ENCODE measurements at regions not wholly inside any gene's neighbourhood (a gene's known extent, or its start where the extent isn't known, plus 50 kb on each side); places are given as distances from the start of the nearest gene placed in this dataset.

GRCh38 chr12:124497039-124497438, 70.4 kb downstream of the NCOR2 start:
- no peak for DNase-seq (ENCODE audit: low spot score)
- no peaks in the 10 kb centered on the region for H3K9me3 ChIP-seq (ENCODE audit: severe bottlenecking)
- no peak for TF ChIP-seq CTCF (IDR thresholded peaks at IDR 0.05; ENCODE audit: poor library complexity, severe bottlenecking)
- H3K36me3 ChIP-seq (ENCODE audit: low read depth) = peaks cover 39% of the 10 kb centered on the region
- peaks cover 45% of the 10 kb centered on the region for H3K4me1 ChIP-seq (ENCODE audit: insufficient read depth, poor library complexity, severe bottlenecking)
- no peaks in the 10 kb centered on the region for H3K27me3 ChIP-seq (ENCODE audit: insufficient read depth, poor library complexity, severe bottlenecking)
- H3K4me3 ChIP-seq (ENCODE audit: severe bottlenecking) = no peak overlapping the region
- ATAC-seq (ENCODE audit: low read depth) = no peak
- H3K27ac ChIP-seq (ENCODE audit: poor library complexity, severe bottlenecking) = peak overlapping the region; percentile 85

DNA sequence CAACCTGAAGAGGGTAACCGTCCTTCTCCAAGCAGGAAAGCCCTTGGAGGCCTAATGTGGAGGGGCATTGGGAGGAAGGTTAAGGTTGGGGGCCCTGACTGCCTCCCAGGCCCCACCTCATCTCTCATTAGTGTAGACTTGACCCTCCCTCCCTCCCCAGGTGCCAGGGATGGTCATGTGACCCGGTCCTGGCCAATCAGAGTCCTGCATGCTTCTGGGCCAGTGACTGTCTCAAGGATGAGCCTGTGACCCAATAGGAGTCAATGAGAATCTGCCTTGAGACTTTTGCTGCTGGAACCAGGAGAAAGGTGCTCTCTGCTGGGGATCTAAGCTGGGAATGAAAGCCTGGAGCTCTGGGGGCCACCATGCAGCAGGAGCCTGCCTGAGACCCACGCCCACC, 70.8 kb downstream of the NCOR2 start:
- Histone ChIP-seq H3K4me1 (ENCODE audit: insufficient read depth, poor library complexity, severe bottlenecking) (peaks cover 43% of the 10 kb centered on the region), H3K9me3 (ENCODE audit: severe bottlenecking) (no peaks in the 10 kb centered on the region), H3K4me3 (ENCODE audit: severe bottlenecking) (no peak overlapping the region), H3K27me3 (ENCODE audit: insufficient read depth, poor library complexity, severe bottlenecking) (no peaks in the 10 kb centered on the region), H3K27ac (ENCODE audit: poor library complexity, severe bottlenecking) (peak overlapping the region; percentile 85), H3K36me3 (ENCODE audit: low read depth) (peaks cover 40% of the 10 kb centered on the region)
- no peak for DNase-seq (ENCODE audit: low spot score)
- TF ChIP-seq CTCF (IDR thresholded peaks at IDR 0.05; ENCODE audit: poor library complexity, severe bottlenecking) = no peak
- no peak for ATAC-seq (ENCODE audit: low read depth)

DNA sequence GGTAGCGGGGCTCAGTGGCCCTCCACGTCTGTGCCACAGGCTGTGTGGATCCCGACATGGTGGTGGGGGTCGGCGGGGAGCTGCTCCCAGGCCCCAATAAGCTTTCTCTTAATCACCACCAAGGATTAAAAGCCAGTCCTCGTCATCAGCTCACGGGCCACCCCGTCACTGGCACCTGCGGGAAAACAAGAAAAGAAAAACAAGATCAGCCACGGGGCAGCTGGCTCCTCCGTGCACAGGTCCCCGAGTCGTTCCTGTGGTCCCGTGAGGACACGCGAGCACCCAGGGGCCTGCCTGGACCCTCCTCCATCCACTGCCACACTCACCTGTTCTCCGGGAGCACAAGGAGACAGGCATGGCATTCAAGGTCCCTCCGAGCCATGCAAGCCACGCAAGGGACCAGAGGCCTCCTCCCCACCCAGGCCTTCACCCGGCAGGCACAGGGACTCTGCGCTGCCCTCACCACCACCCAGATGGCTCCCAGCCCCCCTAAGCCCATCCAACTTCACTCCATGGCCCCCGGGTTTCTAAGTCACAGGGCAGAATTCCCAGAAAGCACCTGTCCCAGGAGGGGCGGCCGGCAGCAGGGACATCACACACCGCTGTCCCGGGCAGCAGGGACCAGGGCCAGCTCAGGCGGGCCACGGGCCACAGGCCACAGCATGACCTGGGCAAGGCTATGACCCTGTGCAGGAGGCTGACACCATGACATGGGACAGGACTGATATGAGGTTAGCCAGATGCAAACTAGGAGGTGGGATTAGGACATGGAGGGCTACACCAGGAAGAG, 72.0 kb downstream of the NCOR2 start:
- Histone ChIP-seq H3K36me3 (ENCODE audit: low read depth) (peaks cover 47% of the 10 kb centered on the region), H3K9me3 (ENCODE audit: severe bottlenecking) (no peaks in the 10 kb centered on the region), H3K4me3 (ENCODE audit: severe bottlenecking) (no peak overlapping the region), H3K27me3 (ENCODE audit: insufficient read depth, poor library complexity, severe bottlenecking) (no peaks in the 10 kb centered on the region), H3K27ac (ENCODE audit: poor library complexity, severe bottlenecking) (peak overlapping the region; percentile 85), H3K4me1 (ENCODE audit: insufficient read depth, poor library complexity, severe bottlenecking) (peaks cover 32% of the 10 kb centered on the region)
- DNase-seq (ENCODE audit: low spot score) (no peak), ATAC-seq (ENCODE audit: low read depth) (no peak)
- TF ChIP-seq CTCF (IDR thresholded peaks at IDR 0.05; ENCODE audit: poor library complexity, severe bottlenecking) = no peak

GRCh38 chr12:124494751-124495129, 72.7 kb downstream of the NCOR2 start:
- H3K27ac ChIP-seq (ENCODE audit: poor library complexity, severe bottlenecking) = no peak overlapping the region
- peaks cover 28% of the 10 kb centered on the region for H3K4me1 ChIP-seq (ENCODE audit: insufficient read depth, poor library complexity, severe bottlenecking)
- H3K4me3 ChIP-seq (ENCODE audit: severe bottlenecking) = no peak overlapping the region
- H3K27me3 ChIP-seq (ENCODE audit: insufficient read depth, poor library complexity, severe bottlenecking) = no peaks in the 10 kb centered on the region
- peaks cover 52% of the 10 kb centered on the region for H3K36me3 ChIP-seq (ENCODE audit: low read depth)
- no peak for TF ChIP-seq CTCF (IDR thresholded peaks at IDR 0.05; ENCODE audit: poor library complexity, severe bottlenecking)
- no peak for DNase-seq (ENCODE audit: low spot score)
- no peak for ATAC-seq (ENCODE audit: low read depth)
- no peaks in the 10 kb centered on the region for H3K9me3 ChIP-seq (ENCODE audit: severe bottlenecking)

All from RWPE2 (cell line).